GM21723 (cell line): ENCODE measurements at regions not wholly inside any gene's neighbourhood (a gene's known extent, or its start where the extent isn't known, plus 50 kb on each side); places are given as distances from the start of the nearest gene placed in this dataset.
A peak's percentile ranks its signal among the peaks of the same experiment; 100 is the strongest.

Source experiments
- ATAC-seq: cut with Tn5 transposase; IDR thresholded peaks from one replicate; pipeline ENCODE4 v1.9.1; 2021; ENCODE audit warnings: mild to moderate bottlenecking, moderate library complexity; ENCODE audit not compliant: unreplicated experiment

DNA sequence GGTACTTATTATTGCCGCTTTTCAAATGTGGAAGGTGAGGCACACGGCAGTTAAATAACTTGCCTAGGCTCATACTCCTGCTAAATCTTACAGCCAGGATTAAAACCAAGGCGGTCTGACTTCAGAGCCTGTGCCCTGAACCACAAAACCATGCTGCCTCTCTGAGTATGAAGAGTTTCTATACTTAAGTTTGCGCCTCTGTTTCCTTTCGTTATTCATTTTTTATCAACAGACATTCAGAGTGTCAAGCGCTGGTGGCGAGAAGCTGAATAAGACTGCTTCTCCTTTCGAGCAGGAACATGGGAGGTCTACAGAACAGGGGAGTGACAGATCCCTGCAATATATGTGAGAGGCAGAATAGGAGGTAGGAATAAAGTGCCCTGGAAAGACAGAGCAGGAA, 96.0 kb upstream of the DUSP10 start:
- ATAC-seq = peak; percentile 37

DNA sequence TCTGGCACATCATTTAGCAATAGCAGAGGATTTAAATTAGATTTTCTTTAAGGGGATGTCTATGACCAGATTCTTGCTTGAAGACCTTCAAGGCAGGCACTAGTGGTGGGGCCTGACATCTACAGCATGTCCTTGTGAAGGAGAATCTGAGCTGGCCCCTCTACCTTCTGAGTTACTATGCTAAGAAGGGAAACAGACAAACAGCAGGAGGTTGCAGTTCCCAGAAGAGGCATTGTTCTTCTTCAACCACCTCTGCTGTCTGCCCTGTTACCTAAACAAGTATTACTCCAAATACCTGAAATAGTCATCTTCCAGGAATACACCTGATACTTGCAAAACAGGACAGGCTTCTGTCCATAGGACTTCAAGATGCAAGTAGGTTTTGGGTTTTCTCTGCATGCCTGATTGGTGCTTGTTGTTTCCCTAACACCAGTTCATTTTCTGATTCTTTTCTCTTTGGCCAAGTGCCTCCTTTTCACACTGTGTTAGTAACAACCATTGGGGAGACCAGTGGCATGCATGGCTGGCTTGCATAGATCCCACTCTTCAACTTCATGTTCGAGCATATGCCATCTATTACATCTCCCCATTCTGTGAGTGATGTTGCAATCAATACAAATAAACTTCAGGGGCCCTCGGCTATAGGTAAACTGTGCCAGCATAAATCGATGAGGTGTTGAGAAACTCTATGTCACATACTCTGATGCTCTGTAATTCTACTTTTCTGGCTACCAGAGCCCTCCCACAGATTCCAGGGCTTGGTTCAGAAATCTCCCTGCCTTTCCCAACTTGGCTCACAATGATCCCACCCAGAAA, 93.0 kb upstream of the DUSP10 start:
- ATAC-seq = no peak

DNA sequence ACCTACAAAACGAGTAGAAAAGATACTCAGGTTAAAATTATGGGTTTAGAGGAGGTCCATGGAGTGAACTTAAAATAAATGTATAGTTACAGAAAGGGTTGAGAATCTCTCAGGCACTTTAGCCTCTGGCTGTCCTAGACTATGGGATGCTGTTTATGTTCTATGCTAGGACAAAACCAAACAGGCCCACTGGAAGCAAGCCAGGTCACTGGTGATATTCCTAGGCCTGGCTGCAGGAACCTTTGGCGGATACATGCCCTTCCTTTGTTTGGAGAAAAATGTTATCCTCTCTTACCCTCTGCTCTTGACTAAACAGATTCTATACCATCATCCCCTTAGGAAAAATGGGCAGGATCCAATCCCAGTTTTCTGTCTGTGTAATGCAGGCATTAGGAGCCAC, 90.7 kb upstream of the DUSP10 start:
- ATAC-seq = no peak

DNA sequence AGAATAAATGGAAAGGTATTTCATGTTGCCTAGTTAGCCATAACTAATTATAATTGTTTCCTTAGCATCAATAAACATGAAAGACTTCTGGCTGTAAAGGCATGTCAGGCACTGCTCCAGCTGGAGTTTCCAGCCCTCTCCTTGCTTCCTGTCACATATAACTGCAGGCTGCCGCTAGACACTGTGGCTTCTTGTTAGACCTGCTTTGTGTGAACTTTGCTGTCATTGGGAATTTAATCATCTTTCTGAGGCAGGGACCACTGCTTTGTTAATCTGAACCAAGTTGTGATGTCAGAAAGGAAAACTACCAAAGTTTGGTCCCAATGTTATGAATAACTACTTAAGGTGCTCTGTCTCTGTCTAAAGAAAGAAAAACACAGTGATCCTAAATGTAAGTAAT, 90.3 kb upstream of the DUSP10 start:
- ATAC-seq = no peak

DNA sequence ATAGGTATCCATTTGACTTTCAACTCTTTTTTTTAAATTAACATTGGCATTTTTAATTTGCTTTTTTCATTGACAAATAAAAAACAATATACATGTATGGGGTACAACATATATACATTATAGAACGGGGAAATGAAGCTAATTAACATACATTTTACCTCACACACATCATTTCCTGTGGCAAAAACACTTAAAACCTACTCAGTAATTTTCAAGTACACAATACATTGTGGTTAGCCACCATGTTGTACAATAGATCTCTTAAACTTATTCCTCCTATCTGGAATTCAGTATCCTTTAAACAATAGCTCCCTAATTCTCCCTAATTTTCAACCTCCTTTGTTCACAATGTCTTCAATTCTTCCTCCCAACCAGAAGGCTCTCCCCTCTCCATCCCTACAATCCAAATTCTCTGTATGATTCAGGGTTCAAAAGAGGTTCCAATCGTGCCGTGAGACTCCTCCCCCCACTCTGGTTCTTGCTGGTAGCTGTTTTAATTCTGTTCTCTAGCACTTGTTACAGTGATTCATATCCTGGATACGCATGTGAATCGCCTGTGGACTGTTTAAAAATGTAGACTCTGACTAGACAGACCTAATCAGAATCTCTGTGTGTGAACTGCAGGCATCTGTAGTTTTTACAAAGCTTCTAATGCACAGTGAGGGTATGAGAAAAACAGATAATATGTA, 87.6 kb upstream of the DUSP10 start:
- no peak for ATAC-seq

DNA sequence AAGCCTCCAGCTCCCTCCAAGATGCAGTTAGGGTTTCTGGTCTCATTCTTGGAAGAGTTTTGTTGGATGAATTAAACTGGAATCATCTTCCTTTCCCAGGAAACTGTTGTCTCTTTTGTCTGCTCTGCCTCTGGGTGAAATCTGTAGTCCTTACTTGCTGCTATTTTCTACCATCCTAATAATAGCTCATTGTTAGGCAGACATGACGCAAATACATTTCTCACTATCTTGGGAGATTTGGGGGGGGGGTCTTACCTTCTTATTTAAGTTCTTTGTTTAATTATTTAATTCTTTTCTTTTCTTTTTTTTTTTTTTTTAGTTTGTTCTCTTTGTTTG, 85.4 kb upstream of the DUSP10 start:
- no peak for ATAC-seq

DNA sequence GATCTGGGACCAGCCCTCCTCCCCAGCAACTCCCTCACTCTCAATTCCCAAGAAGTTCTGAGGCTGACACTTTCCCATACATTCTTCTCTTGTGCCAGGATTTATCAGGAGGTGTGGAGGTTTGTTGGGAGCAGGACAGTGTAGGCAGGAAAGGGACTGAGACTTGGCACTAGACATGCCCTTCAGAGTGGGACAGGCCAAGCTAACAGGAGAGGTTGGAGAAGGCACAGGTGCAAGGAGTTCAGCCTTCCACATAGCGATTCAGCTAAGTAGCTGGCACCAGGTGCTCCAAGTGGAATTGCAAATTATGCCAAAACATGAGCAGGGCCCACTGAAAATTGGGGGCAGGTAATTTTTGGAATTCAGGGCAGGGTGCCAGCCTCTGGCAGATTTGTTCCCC, 83.0 kb upstream of the DUSP10 start:
- ATAC-seq = no peak

DNA sequence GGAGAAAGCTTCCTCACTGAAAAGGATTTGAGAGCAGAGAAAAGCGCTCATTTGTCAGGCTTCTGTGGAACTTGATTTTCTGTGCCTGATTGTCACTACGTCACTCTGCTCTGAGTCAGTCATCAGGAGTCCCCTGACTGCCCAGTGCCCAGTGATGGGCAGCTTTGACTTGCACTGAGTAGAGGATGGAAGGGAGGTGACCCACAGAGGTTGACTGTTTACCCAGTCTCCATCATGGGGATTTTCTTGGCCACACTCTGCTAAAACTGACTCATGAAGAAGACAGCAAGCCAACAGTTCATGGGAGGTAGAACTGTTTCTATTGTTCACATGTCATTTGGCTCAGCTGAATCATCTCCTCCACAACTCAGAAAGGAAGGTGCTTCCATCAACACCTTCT, 82.1 kb upstream of the DUSP10 start:
- peak; percentile 50 for ATAC-seq

DNA sequence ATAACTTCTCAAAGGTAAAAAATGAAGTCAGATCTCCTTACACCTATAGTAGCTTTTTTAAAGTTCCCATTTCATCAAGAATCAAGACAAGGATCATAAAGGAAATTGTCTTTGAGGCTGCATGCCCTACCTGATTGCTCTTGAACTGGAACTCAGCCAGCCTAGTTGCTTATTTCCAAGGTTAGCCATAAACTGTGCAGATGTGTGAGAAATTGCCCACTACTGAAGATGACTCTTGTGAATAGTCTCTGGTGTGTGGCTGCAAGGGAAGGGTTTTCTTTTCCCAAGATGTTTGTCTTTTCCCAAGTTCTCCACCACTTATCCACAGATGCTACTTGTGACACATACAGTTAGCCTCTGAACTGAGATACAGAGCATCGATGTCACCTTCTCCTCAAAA, 81.7 kb upstream of the DUSP10 start:
- ATAC-seq = peak; percentile 7

DNA sequence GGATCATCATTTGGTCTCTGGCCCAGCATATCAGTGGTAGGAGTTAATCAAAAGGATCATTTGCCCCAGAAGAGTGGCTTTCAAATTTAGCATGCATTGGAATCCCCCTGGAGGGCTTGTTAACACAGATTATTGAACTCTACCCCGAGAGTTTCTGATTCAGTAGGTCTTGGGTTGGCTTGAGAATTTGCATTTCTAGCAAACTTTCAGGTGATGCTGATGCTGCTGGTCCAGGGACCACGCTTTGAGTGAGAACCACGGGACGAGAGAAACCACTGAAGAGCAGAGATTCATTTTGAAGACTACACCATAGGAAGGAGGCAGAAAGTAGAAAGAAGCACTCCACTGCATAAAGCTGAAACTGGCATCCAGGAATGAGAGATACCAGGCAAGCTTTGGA, 81.3 kb upstream of the DUSP10 start:
- ATAC-seq = peak; percentile 68

DNA sequence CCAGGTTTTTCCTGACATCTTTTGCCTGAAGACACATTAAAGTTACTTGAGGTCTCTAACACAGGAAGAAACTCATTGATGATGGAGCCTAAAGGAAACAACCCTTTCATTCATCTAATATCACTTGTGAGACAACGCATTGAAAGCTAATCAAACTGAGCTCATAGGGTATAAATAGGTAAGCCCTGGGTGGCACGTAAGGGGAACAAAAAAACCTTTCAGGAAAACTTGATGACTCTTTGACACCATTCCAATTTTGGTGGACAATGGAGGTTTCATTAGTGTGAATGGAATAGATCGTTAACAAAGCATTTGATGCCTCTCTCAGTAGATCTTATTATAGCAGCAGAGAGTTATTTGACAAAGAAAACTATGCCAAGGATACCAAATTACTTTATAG, 80.7 kb upstream of the DUSP10 start:
- no peak for ATAC-seq

DNA sequence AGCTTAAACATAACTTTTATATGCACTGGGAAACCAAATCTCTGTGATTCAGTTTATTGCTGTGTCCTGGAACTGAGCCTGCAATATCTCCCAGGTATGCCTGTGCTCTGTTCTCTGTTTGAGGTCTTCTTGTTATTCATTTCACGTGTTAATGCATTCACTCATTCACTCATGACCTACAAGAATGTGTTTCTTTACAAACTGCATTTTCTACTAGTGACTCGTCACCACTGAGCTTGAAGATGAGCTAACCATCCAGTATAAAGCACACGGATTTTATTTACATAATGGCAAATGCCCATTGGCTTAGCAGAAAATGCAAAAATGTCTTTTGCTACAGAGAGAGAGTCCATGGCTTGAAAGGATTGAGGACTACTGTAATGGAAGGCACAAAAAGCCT, 75.0 kb upstream of the DUSP10 start:
- ATAC-seq = no peak

DNA sequence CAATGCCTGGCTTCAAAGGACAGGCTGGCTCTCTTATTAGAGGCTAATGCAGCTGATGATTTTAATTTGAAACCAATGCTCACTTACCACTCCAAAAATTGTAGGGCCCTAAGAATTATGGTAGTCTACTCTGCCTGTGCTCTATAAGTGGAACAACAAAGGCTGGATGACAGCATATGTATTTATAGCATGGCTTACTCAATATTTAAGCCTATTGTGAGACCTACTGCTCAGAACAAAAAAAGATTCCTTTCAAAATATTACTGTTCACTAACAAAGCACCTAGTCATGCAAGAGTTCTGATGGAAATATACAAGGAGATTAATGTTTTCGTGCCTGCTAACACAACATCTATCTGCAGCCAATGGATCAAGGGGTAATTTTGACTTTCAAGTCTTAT, 73.8 kb upstream of the DUSP10 start:
- no peak for ATAC-seq

DNA sequence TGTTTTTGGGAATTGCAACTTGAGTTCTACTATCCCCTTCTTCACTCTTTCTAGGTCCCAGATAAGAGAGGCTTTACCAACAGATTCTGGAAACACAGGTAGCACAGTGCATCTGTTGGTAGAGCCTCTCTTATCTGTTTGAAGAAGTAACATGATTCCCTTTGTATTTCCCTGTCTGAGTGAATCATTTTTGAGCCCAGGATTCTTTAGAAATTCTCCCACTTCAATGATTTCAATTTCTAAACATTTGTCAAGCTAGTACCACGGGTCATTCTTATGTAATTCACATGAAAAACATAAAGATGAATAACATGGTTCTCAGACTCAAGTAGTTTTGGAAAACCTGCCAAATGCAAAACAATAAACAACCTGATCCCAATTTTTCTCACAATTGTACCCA, 72.0 kb upstream of the DUSP10 start:
- ATAC-seq = no peak

DNA sequence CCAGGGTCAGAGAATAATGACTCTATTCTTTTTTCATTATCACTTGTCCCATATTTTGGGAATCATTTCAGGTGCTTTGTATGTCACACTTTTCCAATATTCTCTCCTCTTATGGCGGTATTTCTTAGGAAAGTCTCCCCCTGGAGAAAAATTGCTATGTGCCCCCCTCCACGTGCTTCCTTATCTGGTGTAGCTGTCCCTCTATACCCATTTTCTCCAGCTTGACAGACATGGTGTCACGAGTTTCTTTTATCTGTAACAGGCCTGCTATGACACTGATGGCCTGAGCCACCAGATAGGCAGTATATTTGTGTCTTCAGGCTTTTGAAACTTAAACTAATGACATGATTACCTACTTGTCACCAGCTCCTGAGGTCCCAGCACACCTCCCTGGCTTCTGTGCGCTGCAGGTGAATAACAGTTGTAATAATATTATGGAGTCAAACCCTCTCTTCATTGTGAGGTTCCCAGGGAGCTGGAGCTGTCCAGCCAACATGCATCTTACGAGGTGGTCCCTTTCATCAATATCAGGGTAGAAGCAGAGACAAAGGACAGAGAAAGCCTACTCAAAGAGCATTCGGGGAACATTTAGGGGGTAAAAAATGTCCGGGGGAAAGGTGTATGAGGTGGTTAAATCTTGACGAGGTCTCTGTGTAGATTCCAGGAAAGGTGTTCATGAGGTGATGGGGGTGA, 71.2 kb upstream of the DUSP10 start:
- ATAC-seq = no peak

DNA sequence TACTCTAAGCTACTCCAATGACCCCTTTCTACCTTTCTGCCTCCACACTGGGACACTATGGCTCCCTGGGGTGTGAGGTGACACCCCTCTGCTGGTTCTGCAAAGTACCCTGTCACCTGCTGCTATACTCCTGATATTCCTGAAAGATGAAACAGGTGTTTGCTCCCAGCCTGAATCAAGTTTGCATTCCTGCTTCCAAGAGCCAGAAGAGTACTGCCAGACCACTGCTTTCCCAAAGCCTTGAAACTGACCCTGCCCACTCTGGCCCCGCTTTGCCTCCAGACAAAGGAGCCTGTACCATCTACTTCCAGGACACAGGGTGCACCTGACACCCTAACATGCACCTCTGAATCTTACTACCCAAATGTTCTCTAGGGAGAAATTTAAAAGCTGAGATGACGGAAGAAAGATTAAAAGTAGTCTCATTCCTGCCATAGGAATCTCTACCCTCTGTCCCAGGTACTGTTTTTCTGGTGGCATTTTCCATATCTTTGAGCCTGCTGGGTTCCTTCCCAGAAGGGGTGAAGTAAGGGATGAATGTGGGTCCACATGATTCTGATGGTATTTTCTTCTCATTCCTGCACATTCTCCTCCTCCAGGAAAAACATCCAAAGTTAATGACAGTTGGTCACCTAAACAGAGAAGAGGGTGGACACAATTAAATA, 70.3 kb upstream of the DUSP10 start:
- ATAC-seq = no peak

DNA sequence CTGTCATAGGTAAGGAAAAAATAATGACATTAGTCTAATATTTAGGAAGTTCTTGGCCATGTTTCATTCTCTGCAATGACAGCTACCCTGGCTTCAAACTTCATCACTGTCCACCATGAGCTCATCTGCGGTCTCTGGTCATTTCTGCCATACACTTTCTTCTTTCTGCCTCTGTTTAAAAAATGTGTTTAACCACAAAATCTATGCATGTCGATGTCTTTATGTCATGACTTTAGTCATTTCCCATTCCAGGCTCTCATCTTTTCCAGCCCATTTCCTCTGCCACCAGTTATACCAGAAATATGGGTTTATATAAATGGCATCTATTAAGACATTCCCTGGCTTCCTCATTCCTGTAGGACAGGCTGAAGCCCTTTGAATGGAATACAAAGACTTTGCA, 68.5 kb upstream of the DUSP10 start:
- ATAC-seq = no peak

DNA sequence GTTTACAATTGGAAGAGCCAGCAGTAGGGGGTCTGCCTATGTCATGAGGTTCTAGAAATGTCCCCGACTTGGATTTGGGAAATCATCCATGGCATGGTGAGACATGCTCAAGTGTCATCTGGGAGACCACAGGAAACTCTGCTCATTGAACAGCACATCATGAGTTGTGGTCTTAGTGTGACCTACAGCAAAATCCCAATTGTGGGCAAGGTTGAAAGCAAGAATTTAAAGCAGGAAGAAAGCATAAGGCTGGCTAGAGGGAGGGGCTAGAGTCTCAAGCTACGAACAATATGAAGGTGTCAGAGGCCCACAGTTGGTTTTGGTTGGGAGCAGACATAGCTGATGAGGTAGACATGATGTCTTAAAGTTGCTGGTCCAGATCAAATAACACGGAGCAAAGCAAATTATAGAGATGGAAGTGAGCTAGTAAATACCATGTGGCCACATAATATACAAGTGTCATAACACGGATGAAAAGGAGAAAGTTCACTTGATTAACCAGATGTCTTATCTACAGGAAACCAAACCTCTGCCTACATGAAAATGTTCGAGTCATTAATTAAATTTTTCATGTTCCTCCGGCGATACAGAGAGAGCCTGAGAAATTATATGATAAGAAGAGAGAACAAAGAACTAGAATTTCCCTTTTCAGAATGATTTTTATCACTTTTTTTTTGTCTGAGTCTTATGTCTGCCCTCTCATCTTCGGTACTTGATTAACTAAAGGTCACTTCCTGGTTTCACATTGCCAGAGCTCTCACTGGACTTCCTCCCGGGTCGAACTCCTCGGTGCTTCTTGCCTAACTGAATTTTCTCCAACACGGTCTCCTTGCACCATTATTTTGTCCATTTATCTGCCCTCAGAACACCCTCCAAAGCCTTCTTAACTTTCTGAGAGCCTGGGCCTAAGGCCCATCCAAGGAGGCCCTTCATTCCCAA, 67.5 kb upstream of the DUSP10 start:
- ATAC-seq = no peak

DNA sequence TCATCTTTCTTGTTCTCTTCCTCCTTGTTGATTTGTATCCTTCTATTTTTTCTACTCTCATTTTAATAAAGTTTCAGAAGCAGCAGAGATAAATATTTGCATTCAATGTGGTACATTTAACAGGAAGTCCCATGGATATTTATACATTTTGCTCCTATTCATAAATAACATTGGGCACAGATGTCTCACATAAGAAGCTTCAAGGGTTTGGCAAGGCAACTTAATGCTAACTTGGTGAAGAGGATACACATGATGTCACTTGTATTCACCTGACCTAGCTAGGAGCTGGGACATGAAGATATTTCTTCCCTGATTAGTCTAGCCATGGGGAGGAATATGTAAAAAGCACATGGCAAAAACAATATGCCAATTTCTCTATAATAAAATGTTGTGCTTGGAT, 65.1 kb upstream of the DUSP10 start:
- peak; percentile 46 for ATAC-seq

DNA sequence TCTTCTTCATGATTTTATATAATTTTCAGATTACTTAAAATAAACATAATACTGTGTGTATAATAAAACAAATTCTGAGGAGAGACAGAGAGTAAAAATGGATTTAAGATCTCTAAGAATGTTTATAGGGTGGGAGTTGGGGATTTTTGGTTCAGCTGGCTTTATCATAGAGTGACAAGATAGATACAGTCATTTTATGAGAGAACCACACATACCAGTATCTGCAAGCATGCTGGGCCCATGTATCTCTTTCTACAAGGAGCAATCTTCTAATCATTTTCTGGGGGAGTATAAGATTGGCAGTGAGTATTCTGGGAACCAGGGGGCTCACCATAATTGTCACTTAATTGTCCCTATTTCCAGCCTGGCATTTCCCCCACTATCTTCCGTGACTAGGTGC, 64.3 kb upstream of the DUSP10 start:
- no peak for ATAC-seq

DNA sequence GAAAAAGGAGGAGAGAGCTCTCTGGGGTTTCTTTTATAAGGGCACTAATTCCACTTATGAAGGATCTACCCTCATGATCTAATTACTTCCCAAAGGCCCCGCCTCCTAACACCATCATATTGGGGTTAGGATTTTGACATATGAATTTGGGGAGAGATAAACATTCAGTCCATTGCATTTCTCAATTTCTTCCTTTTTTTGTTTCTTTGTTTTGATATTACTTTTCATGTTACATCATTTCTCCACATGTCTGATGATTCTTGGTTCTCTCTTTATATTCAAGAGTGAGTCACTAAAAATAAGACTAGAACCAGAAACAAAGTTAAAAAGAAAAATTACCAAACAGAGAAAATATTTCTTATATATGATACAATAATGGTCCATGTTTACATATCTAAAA, 63.2 kb upstream of the DUSP10 start:
- no peak for ATAC-seq
